ENCODE measurements at regions not wholly inside any gene's neighbourhood (a gene's known extent, or its start where the extent isn't known, plus 50 kb on each side); places are given as distances from the start of the nearest gene placed in this dataset.

DNA sequence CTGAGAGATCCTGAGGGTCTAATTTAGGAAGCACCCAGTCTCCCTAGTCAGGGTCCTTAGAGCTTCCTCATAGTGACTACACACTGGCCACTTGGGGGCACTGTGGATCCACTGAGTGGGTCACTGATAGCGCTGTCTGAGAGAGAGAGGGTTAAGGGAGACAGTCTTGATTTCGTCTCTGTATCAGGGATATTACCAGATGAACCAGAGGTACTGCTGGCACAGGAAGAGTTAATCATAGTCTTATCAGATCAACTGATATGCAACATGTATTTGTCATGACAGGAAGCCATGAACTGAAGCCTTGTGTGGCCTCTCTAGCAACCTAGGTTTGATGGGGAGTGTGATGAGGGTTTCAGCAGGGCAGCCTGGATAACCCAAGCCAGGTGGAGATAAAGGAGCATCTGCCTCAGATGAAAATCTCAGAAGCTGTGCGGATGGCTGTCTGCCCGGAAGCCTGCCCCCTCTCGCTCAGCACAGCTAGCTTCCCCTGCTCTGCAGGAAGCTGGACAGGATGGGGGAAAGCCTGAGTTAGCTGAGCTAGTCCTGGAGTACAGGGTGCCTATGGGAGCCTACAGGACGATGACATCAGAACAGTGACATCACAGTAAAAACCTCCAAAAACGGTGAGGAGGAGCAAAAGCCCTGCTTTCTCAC, 214.0 kb upstream of the PRSS1 start:
- TF ChIP-seq, protein P1, sequence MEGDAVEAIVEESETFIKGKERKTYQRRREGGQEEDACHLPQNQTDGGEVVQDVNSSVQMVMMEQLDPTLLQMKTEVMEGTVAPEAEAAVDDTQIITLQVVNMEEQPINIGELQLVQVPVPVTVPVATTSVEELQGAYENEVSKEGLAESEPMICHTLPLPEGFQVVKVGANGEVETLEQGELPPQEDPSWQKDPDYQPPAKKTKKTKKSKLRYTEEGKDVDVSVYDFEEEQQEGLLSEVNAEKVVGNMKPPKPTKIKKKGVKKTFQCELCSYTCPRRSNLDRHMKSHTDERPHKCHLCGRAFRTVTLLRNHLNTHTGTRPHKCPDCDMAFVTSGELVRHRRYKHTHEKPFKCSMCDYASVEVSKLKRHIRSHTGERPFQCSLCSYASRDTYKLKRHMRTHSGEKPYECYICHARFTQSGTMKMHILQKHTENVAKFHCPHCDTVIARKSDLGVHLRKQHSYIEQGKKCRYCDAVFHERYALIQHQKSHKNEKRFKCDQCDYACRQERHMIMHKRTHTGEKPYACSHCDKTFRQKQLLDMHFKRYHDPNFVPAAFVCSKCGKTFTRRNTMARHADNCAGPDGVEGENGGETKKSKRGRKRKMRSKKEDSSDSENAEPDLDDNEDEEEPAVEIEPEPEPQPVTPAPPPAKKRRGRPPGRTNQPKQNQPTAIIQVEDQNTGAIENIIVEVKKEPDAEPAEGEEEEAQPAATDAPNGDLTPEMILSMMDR (IDR thresholded peaks at IDR 0.05 in 2 of 3, conservative IDR thresholded peaks at IDR 0.05 in 1 of 3; ENCODE audit: borderline replicate concordance in 1 of 3, insufficient read depth in 1 of 3, low read depth in 2 of 3, low read length in 2 of 3): peak; percentile 89 to 96 (median 90)
- no peak for TF ChIP-seq ZNF274 (IDR thresholded peaks at IDR 0.05; ENCODE audit: low read depth, low read length)
- TF ChIP-seq YY1 (IDR thresholded peaks at IDR 0.05; ENCODE audit: extremely low read depth, insufficient replicate concordance, low read depth, low read length): no peak
- no peak; the same call in 1 of the 2 replicates for TF ChIP-seq ELF1 (IDR thresholded peaks at IDR 0.05; ENCODE audit: borderline replicate concordance, low read depth)
- no peak for TF ChIP-seq EZH2phosphoT487 (IDR thresholded peaks at IDR 0.05; ENCODE audit: borderline replicate concordance)
- TF ChIP-seq EZH2 (IDR thresholded peaks at IDR 0.05): no peak
- no peak for TF ChIP-seq POLR2A (IDR thresholded peaks at IDR 0.05; ENCODE audit: borderline replicate concordance, extremely low read depth, insufficient read depth, insufficient read length)
- no peak for TF ChIP-seq POLR2AphosphoS5 (IDR thresholded peaks at IDR 0.05; ENCODE audit: low read depth, low read length)
- TF ChIP-seq MAX (IDR thresholded peaks at IDR 0.05): no peak
- no peak for TF ChIP-seq CEBPB (IDR thresholded peaks at IDR 0.05; ENCODE audit: low read depth)
- TF ChIP-seq RAD21 (IDR thresholded peaks at IDR 0.05; ENCODE audit: low read depth): peak; percentile 96
- TF ChIP-seq, protein P2, sequence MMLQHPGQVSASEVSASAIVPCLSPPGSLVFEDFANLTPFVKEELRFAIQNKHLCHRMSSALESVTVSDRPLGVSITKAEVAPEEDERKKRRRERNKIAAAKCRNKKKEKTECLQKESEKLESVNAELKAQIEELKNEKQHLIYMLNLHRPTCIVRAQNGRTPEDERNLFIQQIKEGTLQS (IDR thresholded peaks at IDR 0.05): no peak

All from HCT116 (cell line).